B cell (primary cell): ENCODE measurements at regions not wholly inside any gene's neighbourhood (a gene's known extent, or its start where the extent isn't known, plus 50 kb on each side); places are given as distances from the start of the nearest gene placed in this dataset.

ENCODE experiments used
- ATAC-seq: fragments of 200-7000 bp; cut with Tn5 transposase; one replicate; pipeline ENCODE4 v1.10.0; 2021; ENCODE audit warnings: low read depth, mild to moderate bottlenecking, moderate number of reproducible peaks, moderate library complexity
- CTCF ChIA-PET: fragments of 350-600 bp; sonication (Branson Sonifier 250); formaldehyde crosslinking; loops from one replicate; lab custom pipeline; 2021; ENCODE audit warnings: antibody characterized with exemption, inconsistent platforms; lab: Charles Lee
- POLR2A ChIA-PET: fragments of 350-600 bp; sonication (Branson Sonifier 250); formaldehyde crosslinking; loops from one replicate; lab custom pipeline; 2021; ENCODE audit warnings: antibody characterized with exemption; lab: Charles Lee
- DNase-seq: peaks from one replicate; pipeline ENCODE4 v3.0.0; 2013
- H2AFZ ChIP-seq: 2 replicates; pipeline ENCODE4 v1.6.1; 2012; ENCODE audit warnings: mild to moderate bottlenecking, low read depth, low read length; ENCODE audit not compliant: insufficient read depth, poor library complexity, severe bottlenecking
- H3K27ac ChIP-seq, 2 donors: 1 replicate in 1 of 2; 2 replicates in 1 of 2; pipeline ENCODE4 v1.5.1; 2012 to 2013; ENCODE audit warnings: low read length in 2 of 2, mild to moderate bottlenecking in 2 of 2, moderate library complexity in 1 of 2
- H3K27me3 ChIP-seq, 4 experiments: fragments of 200-600 bp in 1 of 4; sonication (generic) in 1 of 4; replicated peaks in 1 of 4; 1 replicate in 2 of 4; 2 replicates in 2 of 4; pipeline versions ENCODE4 v1.6.1 to v1.7.0; 2013 to 2016; ENCODE audit warnings: low read length in 3 of 4, mild to moderate bottlenecking in 2 of 4, mixed read lengths in 1 of 4, moderate library complexity in 1 of 4; ENCODE audit not compliant: insufficient read depth in 4 of 4, control insufficient read depth in 3 of 4; ENCODE audit errors: control extremely low read depth in 1 of 4
- H3K36me3 ChIP-seq, 2 experiments: replicated peaks in 1 of 2; 1 replicate in 1 of 2; 2 replicates in 1 of 2; pipeline versions ENCODE4 v1.6.1 to v1.7.1; 2013; ENCODE audit warnings: low read length in 1 of 2; ENCODE audit not compliant: insufficient read depth in 2 of 2, control insufficient read depth in 1 of 2; ENCODE audit errors: control extremely low read depth in 1 of 2, extremely low read depth in 1 of 2
- H3K4me1 ChIP-seq, 2 donors: fragments of 200-600 bp in 1 of 2; sonication (generic) in 1 of 2; 1 replicate in 1 of 2; 2 replicates in 1 of 2; pipeline versions ENCODE4 v1.5.1 to v1.6.1; 2013 to 2017; ENCODE audit warnings: low read length in 2 of 2; ENCODE audit not compliant: control insufficient read depth in 2 of 2, insufficient read depth in 2 of 2
- H3K4me2 ChIP-seq: replicated peaks from 2 replicates; pipeline ENCODE3; 2012; ENCODE audit warnings: mild to moderate bottlenecking, low read depth, low read length; ENCODE audit not compliant: poor library complexity, severe bottlenecking
- H3K4me3 ChIP-seq, 5 experiments: fragments of 200-600 bp in 1 of 5; sonication (generic) in 1 of 5; 1 replicate in 3 of 5; 2 replicates in 2 of 5; pipeline versions ENCODE4 v1.5.1 to v1.7.0; 2011 to 2016; ENCODE audit warnings: low read length in 4 of 5, mild to moderate bottlenecking in 4 of 5, low read depth in 2 of 5, control low read depth in 1 of 5, moderate library complexity in 1 of 5; ENCODE audit not compliant: insufficient read depth in 1 of 5; ENCODE audit errors: control extremely low read depth in 1 of 5, extremely low read depth in 1 of 5
- H3K79me2 ChIP-seq: fragments of 200-600 bp; sonication (generic); one replicate; pipeline ENCODE4 v1.6.0; 2016; ENCODE audit warnings: low read length; ENCODE audit not compliant: control insufficient read depth, insufficient read depth
- H3K9ac ChIP-seq: fragments of 200-600 bp; sonication (generic); 2 replicates; pipeline ENCODE4 v1.6.1; 2017; ENCODE audit warnings: mild to moderate bottlenecking, low read length, moderate library complexity
- H3K9me3 ChIP-seq, 3 donors: one replicate each; pipeline versions ENCODE4 v1.6.1 to v1.7.1; 2013; ENCODE audit warnings: low read length in 2 of 3; ENCODE audit not compliant: control insufficient read depth in 2 of 3, insufficient read depth in 1 of 3; ENCODE audit errors: control extremely low read depth in 1 of 3
- H4K20me1 ChIP-seq: 2 replicates; pipeline ENCODE4 v1.6.0; 2012; ENCODE audit warnings: mild to moderate bottlenecking, low read length; ENCODE audit not compliant: insufficient read depth, control insufficient read depth, poor library complexity, severe bottlenecking
- H3K27ac Mint-ChIP-seq: one replicate; pipeline ENCODE4 v1.8.0; 2021; ENCODE audit warnings: mixed read lengths
- H3K27me3 Mint-ChIP-seq: one replicate; pipeline ENCODE4 v1.8.0; 2021; ENCODE audit warnings: mixed read lengths
- H3K4me1 Mint-ChIP-seq: one replicate; pipeline ENCODE4 v1.8.0; 2021; ENCODE audit warnings: mixed read lengths
- H3K4me3 Mint-ChIP-seq: one replicate; pipeline ENCODE4 v1.8.0; 2021; ENCODE audit warnings: mixed read lengths
- H3K9me3 Mint-ChIP-seq: one replicate; pipeline ENCODE4 v1.8.0; 2022; ENCODE audit warnings: mixed read lengths; ENCODE audit not compliant: insufficient read depth
- EZH2 ChIP-seq: IDR thresholded peaks from 2 replicates; pipeline ENCODE4 v1.6.1; 2012; ENCODE audit warnings: borderline replicate concordance, low read depth, mild to moderate bottlenecking, moderate library complexity, low read length; ENCODE audit not compliant: insufficient read depth, poor library complexity, severe bottlenecking
- WGBS: methylation state at CpG from one replicate; pipeline ENCODE4 v1.1.5; 2013; ENCODE audit warnings: missing lambda C conversion rate; ENCODE audit not compliant: insufficient coverage; 5-methylcytosine and 5-hydroxymethylcytosine counted together
- intact Hi-C: fragments of 100-400 bp; cut with micrococcal nuclease; formaldehyde crosslinking; loops from one replicate; pipeline ENCODE4 v1.10.0; 2022
- TF ChIP-seq, protein P1 (sequence below): fragments of 200-600 bp; IDR thresholded peaks from one replicate; pipeline ENCODE4 v1.8.0; 2022; ENCODE audit warnings: antibody characterized with exemption, mild to moderate bottlenecking

DNA sequence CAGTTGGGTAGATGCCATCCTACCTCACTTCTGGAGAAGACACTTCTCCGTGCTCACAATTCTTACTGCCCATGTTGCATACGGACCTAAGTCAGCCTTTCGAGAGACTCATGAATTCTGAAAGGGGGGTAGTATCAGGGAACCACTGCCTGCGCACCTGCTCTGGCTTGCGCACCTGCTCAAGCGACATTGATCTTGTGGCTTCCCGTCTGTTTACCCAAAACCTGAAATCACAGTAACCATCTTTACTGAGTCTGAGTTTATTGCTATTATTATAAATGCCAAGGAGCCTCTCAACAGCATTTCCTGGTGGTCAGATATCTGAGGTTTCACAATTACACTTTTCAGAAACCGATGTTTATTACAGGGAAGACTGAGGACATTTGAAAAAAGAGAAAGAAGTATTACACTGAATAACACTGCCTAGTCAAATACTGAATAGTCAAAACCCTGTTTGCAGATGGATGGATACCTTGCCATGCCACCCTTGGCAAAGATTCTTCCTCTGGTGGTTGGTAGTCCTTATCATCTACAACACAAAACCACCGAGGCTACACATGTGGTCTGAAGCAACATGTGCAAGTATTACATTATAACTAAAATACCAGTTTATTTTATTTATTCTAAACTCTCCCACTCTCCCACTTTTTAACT, 208.7 kb downstream of the SIPA1L2 start:
- Histone ChIP-seq H3K9me3 (no peaks in the 10 kb centered on the region), H4K20me1 (no peaks in the 10 kb centered on the region), H3K27me3 (no peaks in the 10 kb centered on the region), H3K4me3 (no peak overlapping the region), H3K9ac (no peak overlapping the region), H3K36me3 (no peaks in the 10 kb centered on the region), H2AFZ (no peak overlapping the region), H3K27ac (no peak overlapping the region), H3K79me2 (no peaks in the 10 kb centered on the region), H3K4me1 (no peaks in the 10 kb centered on the region), H3K4me2 (no peak overlapping the region)
- H3K9me3 Mint-ChIP-seq = no peaks in the 10 kb centered on the region
- no peak for DNase-seq
- H3K4me3 Mint-ChIP-seq = no peak overlapping the region
- 100% methylated on average over 2 of the region's 9 CpGs for WGBS
- TF ChIP-seq, protein P1, sequence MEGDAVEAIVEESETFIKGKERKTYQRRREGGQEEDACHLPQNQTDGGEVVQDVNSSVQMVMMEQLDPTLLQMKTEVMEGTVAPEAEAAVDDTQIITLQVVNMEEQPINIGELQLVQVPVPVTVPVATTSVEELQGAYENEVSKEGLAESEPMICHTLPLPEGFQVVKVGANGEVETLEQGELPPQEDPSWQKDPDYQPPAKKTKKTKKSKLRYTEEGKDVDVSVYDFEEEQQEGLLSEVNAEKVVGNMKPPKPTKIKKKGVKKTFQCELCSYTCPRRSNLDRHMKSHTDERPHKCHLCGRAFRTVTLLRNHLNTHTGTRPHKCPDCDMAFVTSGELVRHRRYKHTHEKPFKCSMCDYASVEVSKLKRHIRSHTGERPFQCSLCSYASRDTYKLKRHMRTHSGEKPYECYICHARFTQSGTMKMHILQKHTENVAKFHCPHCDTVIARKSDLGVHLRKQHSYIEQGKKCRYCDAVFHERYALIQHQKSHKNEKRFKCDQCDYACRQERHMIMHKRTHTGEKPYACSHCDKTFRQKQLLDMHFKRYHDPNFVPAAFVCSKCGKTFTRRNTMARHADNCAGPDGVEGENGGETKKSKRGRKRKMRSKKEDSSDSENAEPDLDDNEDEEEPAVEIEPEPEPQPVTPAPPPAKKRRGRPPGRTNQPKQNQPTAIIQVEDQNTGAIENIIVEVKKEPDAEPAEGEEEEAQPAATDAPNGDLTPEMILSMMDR = no peak
- no peak for TF ChIP-seq EZH2
- intact Hi-C loops = no loop called here
- no peak overlapping the region for H3K27ac Mint-ChIP-seq
- CTCF ChIA-PET = no interaction called here
- no peaks in the 10 kb centered on the region for H3K4me1 Mint-ChIP-seq
- ATAC-seq = no peak
- POLR2A ChIA-PET = no interaction called here
- H3K27me3 Mint-ChIP-seq = no peaks in the 10 kb centered on the region

DNA sequence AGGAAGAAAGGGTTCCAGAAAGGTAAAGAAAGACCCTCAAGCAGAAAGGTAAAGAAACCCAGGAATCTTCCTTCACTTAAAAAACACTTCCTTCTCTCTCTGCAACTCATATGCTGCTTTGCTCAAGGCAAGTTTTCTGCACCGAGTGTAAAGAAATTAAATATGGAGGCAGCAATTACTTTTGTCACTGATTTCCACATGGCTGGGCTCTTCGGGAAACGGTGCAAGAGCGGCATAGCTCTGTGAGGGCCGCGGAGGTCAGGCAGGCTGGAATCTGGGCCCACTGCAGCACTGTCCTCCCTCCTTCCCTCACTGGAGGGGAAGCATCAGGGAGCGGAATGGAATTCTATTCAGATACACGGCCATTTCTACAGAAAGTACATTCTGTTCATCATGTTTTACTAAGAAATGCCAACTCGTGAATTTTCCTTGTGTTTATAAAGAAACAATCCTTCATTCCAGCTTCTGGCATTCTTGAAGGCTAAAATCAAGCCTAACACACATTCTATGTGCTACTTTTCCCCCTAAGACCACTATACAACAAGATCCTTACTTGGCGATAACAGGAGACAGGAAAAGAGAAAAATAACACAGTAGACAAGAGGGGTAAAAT, 212.2 kb downstream of the SIPA1L2 start:
- Histone ChIP-seq H3K27ac (no peak overlapping the region), H3K79me2 (no peaks in the 10 kb centered on the region), H3K4me2 (no peak overlapping the region), H3K4me3 (no peak overlapping the region), H2AFZ (no peak overlapping the region), H3K9ac (no peak overlapping the region), H3K4me1 (no peaks in the 10 kb centered on the region), H3K36me3 (no peaks in the 10 kb centered on the region), H3K9me3 (no peaks in the 10 kb centered on the region), H3K27me3 (no peaks in the 10 kb centered on the region), H4K20me1 (no peaks in the 10 kb centered on the region)
- Mint-ChIP-seq H3K27me3 (no peaks in the 10 kb centered on the region), H3K4me1 (no peaks in the 10 kb centered on the region), H3K9me3 (no peaks in the 10 kb centered on the region), H3K27ac (no peak overlapping the region), H3K4me3 (no peak overlapping the region)
- ATAC-seq (no peak), DNase-seq (no peak)
- 98% methylated on average over 5 of the region's 10 CpGs for WGBS
- ChIA-PET POLR2A (no interaction called here), CTCF (no interaction called here)
- no peak for TF ChIP-seq EZH2
- TF ChIP-seq, protein P1 = no peak
- intact Hi-C loops = no loop called here
